Smooth muscle cell (in vitro differentiated cells): ENCODE measurements at regions not wholly inside any gene's neighbourhood (a gene's known extent, or its start where the extent isn't known, plus 50 kb on each side); places are given as distances from the start of the nearest gene placed in this dataset.

Experiments
- DNase-seq: peaks from one replicate; lab custom pipeline; 2025; ENCODE audit not compliant: unreplicated experiment; lab: John Stamatoyannopoulos, UW
- H2AFZ ChIP-seq: fragments of 200-600 bp; sonication (generic); 2 replicates; pipeline ENCODE4 v1.6.0; 2016; ENCODE audit warnings: antibody characterized with exemption, low read depth, mild to moderate bottlenecking
- H3F3A ChIP-seq: fragments of 200-600 bp; sonication (generic); 2 replicates; pipeline ENCODE4 v1.6.0; 2017; ENCODE audit warnings: antibody characterized with exemption, low read depth
- H3K27ac ChIP-seq: fragments of 200-600 bp; sonication (generic); 2 replicates; pipeline ENCODE4 v1.5.1; 2016; ENCODE audit warnings: low read depth, mild to moderate bottlenecking
- H3K27me3 ChIP-seq: fragments of 200-600 bp; sonication (generic); 2 replicates; pipeline ENCODE4 v1.6.1; 2016; ENCODE audit warnings: low read depth, mild to moderate bottlenecking
- H3K36me3 ChIP-seq: fragments of 200-600 bp; sonication (generic); 2 replicates; pipeline ENCODE4 v1.5.1; 2016; ENCODE audit warnings: low read depth
- H3K4me1 ChIP-seq: fragments of 200-600 bp; sonication (generic); 2 replicates; pipeline ENCODE4 v1.5.1; 2016; ENCODE audit warnings: low read depth
- H3K4me2 ChIP-seq: fragments of 200-600 bp; sonication (generic); 2 replicates; pipeline ENCODE4 v1.6.0; 2016; ENCODE audit warnings: mild to moderate bottlenecking
- H3K4me3 ChIP-seq: fragments of 200-600 bp; sonication (generic); 2 replicates; pipeline ENCODE4 v1.5.1; 2016; ENCODE audit warnings: mild to moderate bottlenecking
- H3K79me2 ChIP-seq: fragments of 200-600 bp; sonication (generic); 2 replicates; pipeline ENCODE4 v1.6.0; 2016; ENCODE audit warnings: low read depth, mild to moderate bottlenecking
- H3K9ac ChIP-seq: fragments of 200-600 bp; sonication (generic); 2 replicates; pipeline ENCODE4 v1.6.0; 2016; ENCODE audit warnings: low read depth
- H3K9me3 ChIP-seq: fragments of 200-600 bp; sonication (generic); replicated peaks from 2 replicates; pipeline ENCODE4 v1.5.1; 2016; ENCODE audit warnings: low read depth
- H4K20me1 ChIP-seq: fragments of 200-600 bp; sonication (generic); 2 replicates; pipeline ENCODE4 v1.6.0; 2016; ENCODE audit warnings: low read depth
- WGBS: methylation state at CpG from one replicate; pipeline ENCODE4 v1.1.7; 2016; ENCODE audit warnings: low lambda C conversion rate; 5-methylcytosine and 5-hydroxymethylcytosine counted together
- TF ChIP-seq, protein P1 (sequence below): fragments of 200-600 bp; sonication (generic); IDR thresholded peaks from 2 replicates; pipeline ENCODE4 v1.5.1; 2017; ENCODE audit warnings: borderline replicate concordance, mild to moderate bottlenecking, antibody characterized with exemption; ENCODE audit not compliant: insufficient read depth, poor library complexity, severe bottlenecking

DNA sequence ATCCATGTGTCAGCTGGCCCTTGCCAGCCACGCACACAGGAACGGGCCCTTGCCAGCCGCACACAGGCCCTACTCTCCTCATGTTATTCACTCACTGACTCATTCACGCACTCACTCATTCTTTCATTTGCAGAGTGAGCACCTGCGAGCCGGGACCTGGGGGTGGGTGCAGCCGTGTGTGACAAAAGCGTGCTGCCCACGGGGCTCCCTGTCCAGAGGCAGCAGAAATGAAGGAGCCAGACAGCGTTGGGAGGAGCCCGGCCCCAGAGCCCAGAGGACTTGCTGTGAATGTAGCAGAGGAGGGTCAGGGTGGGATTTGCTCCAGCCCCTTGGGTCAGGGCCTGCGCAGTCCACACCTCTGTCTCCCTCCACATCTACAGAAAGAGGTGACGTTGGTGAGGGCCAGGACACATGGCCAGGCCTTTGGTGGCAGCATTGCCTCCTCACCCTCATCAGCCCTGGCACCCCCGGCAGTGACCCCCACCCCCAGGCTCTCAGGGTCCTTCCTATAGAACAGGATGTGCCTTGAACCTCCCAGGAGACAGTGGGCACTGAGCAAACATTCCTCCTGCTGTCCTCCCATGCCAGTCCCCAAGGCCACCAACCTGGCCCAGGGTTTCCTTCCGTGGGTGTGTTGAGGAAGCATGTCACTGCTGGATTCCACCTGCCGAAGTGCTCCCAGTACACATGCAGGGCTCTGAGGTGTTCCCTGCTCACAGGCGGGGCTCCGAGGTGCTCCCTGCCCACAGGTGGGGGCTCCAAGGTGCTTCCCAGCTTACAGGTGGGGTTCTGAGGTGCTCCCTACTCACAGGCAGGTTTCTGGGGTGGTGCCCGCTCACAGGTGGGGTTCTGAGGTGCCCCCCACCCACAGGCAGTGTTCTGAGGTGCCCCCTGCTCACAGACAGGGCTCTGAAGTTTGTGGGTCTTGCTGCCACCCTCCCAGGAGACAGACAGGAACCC, 105.7 kb downstream of the HMX1 start:
- H3F3A ChIP-seq: no peaks in the 10 kb centered on the region
- H2AFZ ChIP-seq: no peak overlapping the region
- H3K36me3 ChIP-seq: no peaks in the 10 kb centered on the region
- no peak overlapping the region for H3K4me2 ChIP-seq
- no peaks in the 10 kb centered on the region for H3K4me1 ChIP-seq
- no peaks in the 10 kb centered on the region for H4K20me1 ChIP-seq
- TF ChIP-seq, protein P1, sequence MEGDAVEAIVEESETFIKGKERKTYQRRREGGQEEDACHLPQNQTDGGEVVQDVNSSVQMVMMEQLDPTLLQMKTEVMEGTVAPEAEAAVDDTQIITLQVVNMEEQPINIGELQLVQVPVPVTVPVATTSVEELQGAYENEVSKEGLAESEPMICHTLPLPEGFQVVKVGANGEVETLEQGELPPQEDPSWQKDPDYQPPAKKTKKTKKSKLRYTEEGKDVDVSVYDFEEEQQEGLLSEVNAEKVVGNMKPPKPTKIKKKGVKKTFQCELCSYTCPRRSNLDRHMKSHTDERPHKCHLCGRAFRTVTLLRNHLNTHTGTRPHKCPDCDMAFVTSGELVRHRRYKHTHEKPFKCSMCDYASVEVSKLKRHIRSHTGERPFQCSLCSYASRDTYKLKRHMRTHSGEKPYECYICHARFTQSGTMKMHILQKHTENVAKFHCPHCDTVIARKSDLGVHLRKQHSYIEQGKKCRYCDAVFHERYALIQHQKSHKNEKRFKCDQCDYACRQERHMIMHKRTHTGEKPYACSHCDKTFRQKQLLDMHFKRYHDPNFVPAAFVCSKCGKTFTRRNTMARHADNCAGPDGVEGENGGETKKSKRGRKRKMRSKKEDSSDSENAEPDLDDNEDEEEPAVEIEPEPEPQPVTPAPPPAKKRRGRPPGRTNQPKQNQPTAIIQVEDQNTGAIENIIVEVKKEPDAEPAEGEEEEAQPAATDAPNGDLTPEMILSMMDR: no peak
- H3K27me3 ChIP-seq: peaks cover 7% of the 10 kb centered on the region
- H3K9ac ChIP-seq: no peak overlapping the region
- H3K9me3 ChIP-seq: no peaks in the 10 kb centered on the region
- H3K27ac ChIP-seq: no peak overlapping the region
- no peak for DNase-seq
- H3K79me2 ChIP-seq: no peaks in the 10 kb centered on the region
- no peak overlapping the region for H3K4me3 ChIP-seq
- 81% methylated on average over 19 of the region's 19 CpGs for WGBS

DNA sequence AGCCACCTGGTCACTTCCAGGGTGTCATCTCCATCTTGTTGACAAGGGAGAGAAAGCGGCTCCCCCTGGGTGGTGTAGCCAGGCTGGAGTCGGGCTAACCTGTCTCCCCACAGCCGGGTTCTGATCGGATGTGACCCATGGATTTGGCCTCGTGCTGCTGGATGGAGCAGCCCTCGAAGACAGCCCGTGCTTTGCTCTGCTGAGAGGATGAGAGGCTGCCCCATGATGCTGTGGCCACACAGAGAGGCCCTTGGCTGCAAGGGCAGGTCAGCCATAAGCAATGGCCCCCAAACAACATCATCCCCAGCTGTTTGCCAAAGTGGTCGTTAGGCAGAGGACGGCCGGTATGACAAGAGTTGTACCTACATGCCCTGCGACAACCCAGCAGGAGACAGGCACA, 106.6 kb downstream of the HMX1 start:
- TF ChIP-seq, protein P1: no peak
- H3K27ac ChIP-seq: no peak overlapping the region
- H3K9ac ChIP-seq: no peak overlapping the region
- no peaks in the 10 kb centered on the region for H3K4me1 ChIP-seq
- no peaks in the 10 kb centered on the region for H4K20me1 ChIP-seq
- no peak for DNase-seq
- peaks cover 7% of the 10 kb centered on the region for H3K27me3 ChIP-seq
- H3K79me2 ChIP-seq: no peaks in the 10 kb centered on the region
- no peak overlapping the region for H2AFZ ChIP-seq
- no peaks in the 10 kb centered on the region for H3K36me3 ChIP-seq
- H3K9me3 ChIP-seq: no peaks in the 10 kb centered on the region
- H3K4me3 ChIP-seq: no peak overlapping the region
- H3K4me2 ChIP-seq: no peak overlapping the region
- no peaks in the 10 kb centered on the region for H3F3A ChIP-seq
- 93% methylated on average over 11 of the region's 11 CpGs for WGBS

DNA sequence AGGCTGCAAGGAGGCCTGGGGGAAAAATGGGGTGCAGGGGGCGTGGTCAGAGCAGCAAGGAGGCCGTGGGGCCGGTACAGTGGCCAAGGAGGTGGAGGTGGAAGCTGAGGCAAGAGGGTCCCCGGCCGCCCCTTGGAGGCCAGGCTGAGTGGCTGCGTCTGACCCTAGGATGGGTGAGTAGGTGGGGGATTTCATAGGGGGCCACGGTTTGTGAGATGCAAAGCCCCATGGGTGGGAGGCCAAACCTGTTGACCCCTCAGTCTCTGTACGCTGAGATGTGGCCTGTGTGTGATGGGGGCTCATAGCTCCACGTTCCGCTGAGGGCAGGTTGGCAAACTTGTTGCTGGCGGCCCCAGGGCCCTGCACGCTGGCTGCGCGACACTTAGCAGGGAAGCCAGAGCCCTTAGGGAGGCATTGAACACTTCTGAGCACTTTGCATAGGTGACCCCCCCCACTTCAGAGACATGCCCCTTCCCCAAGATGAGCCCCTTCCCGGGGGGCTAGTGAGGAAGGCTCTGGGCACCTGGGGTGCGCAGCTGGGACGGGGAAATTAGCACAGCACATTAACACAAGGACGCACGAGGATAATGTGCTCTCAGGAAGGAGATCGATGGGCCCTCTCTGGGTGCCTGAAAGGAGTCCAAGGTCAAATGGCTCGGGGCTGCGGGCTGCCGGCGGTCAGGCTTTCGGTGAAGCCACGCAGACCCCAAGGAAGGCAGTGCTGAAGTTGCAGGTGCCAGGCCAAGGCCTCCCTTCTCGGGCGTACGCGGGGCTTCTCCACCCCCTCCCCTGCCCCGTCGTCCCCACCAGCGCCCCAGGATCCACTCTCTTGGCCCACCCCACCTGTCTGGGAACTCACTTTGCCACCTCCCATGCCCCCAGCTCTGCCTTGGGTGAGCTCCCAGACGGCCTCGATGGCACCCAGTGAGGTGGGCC, 107.4 kb downstream of the HMX1 start:
- no peak overlapping the region for H3K27ac ChIP-seq
- H3K9me3 ChIP-seq: no peaks in the 10 kb centered on the region
- H3F3A ChIP-seq: no peaks in the 10 kb centered on the region
- H3K4me1 ChIP-seq: no peaks in the 10 kb centered on the region
- peaks cover 7% of the 10 kb centered on the region for H3K27me3 ChIP-seq
- H2AFZ ChIP-seq: no peak overlapping the region
- no peak for DNase-seq
- no peak overlapping the region for H3K4me2 ChIP-seq
- no peaks in the 10 kb centered on the region for H4K20me1 ChIP-seq
- H3K4me3 ChIP-seq: no peak overlapping the region
- H3K36me3 ChIP-seq: no peaks in the 10 kb centered on the region
- TF ChIP-seq, protein P1: no peak
- no peaks in the 10 kb centered on the region for H3K79me2 ChIP-seq
- 83% methylated on average over 34 of the region's 35 CpGs for WGBS
- H3K9ac ChIP-seq: no peak overlapping the region
